GM12878 (cell line): ENCODE measurements at regions not wholly inside any gene's neighbourhood (a gene's known extent, or its start where the extent isn't known, plus 50 kb on each side); places are given as distances from the start of the nearest gene placed in this dataset.

Experiments used
- ATAC-seq: fragments of 200-7000 bp; cut with Tn5 transposase; 3 replicates; pipeline ENCODE4 v1.9.1; 2020; ENCODE audit warnings: mild to moderate bottlenecking, moderate library complexity
- BruUV-seq: library from RNA; stranded (reverse); fragments of 400-500 nt; replicated peaks from 2 replicates; lab custom pipeline; 2021; lab: Mats Ljungman, UMichigan
- CTCF ChIA-PET: fragments of 300-600 bp; sonication (Branson Sonifier 250); formaldehyde crosslinking; extraction: SDS; loops from one replicate; lab custom pipeline; 2021; ENCODE audit warnings: inconsistent platforms; lab: Yijun Ruan, JAX
- POLR2A ChIA-PET: fragments of 350-600 bp; formaldehyde crosslinking; extraction: SDS; loops from one replicate; lab custom pipeline; 2021; ENCODE audit warnings: inconsistent platforms; lab: Charles Lee
- RAD21 ChIA-PET: fragments of 300-600 bp; sonication (Branson Sonifier 250); formaldehyde crosslinking; loops from one replicate; lab custom pipeline; 2023; ENCODE audit warnings: antibody characterized with exemption; ENCODE audit not compliant: unreplicated experiment; lab: Charles Lee
- SMC1A ChIA-PET: fragments of 300-600 bp; sonication (Branson Sonifier 250); formaldehyde crosslinking; loops from one replicate; lab custom pipeline; 2023; ENCODE audit not compliant: unreplicated experiment, uncharacterized antibody; lab: Charles Lee
- DNase-seq: peaks from one replicate; pipeline ENCODE4 v3.0.0-alpha.2; 2011; ENCODE audit warnings: low read depth, low spot score
- FAIRE-seq: peaks from 3 replicates; lab custom pipeline; 2011; peaks lifted over from hg19 to GRCh38; lab: Jason Lieb, UNC
- H2AFZ ChIP-seq: 2 replicates; pipeline ENCODE4 v1.6.0; 2011; ENCODE audit warnings: low read depth, low read length, control low read depth; ENCODE audit not compliant: control insufficient read depth
- H3K27ac ChIP-seq: 2 replicates; pipeline ENCODE4 v1.5.1; 2011; ENCODE audit warnings: control low read depth; ENCODE audit not compliant: control insufficient read depth, insufficient read depth
- H3K27me3 ChIP-seq, 2 experiments: replicated peaks in 1 of 2; 2 replicates each; pipeline versions ENCODE4 v1.6.0 to v1.6.1; 2011; ENCODE audit warnings: low read length in 1 of 2; ENCODE audit not compliant: control insufficient read depth in 2 of 2, insufficient read depth in 2 of 2
- H3K36me3 ChIP-seq, 2 experiments: 2 replicates each; pipeline ENCODE4 v1.5.1; 2011; ENCODE audit warnings: low read length in 1 of 2; ENCODE audit not compliant: control insufficient read depth in 2 of 2, insufficient read depth in 2 of 2
- H3K4me1 ChIP-seq: 2 replicates; pipeline ENCODE4 v1.6.1; 2011; ENCODE audit warnings: mild to moderate bottlenecking, low read length, moderate library complexity, mixed read lengths; ENCODE audit not compliant: control insufficient read depth, insufficient read depth
- H3K4me2 ChIP-seq: 2 replicates; pipeline ENCODE4 v1.6.0; 2011; ENCODE audit warnings: control low read depth; ENCODE audit not compliant: control insufficient read depth, insufficient read depth
- H3K4me3 ChIP-seq: fragments of 200-600 bp; sonication (generic); 2 replicates; pipeline ENCODE4 v1.5.1; 2016
- H3K79me2 ChIP-seq: 2 replicates; pipeline ENCODE4 v1.6.0; 2011; ENCODE audit warnings: low read length; ENCODE audit not compliant: control insufficient read depth, insufficient read depth
- H3K9ac ChIP-seq: 2 replicates; pipeline ENCODE4 v1.8.0; 2011; ENCODE audit warnings: low read length, control low read depth, mixed read lengths; ENCODE audit not compliant: control insufficient read depth, insufficient read depth
- H3K9me3 ChIP-seq: replicated peaks from 3 replicates; pipeline ENCODE4 v1.5.1; 2011; ENCODE audit warnings: mild to moderate bottlenecking, low read length; ENCODE audit not compliant: control insufficient read depth, insufficient read depth
- H4K20me1 ChIP-seq: 2 replicates; pipeline ENCODE4 v1.6.0; 2011; ENCODE audit not compliant: control insufficient read depth, insufficient read depth
- BRCA1 ChIP-seq: IDR thresholded peaks from 2 replicates; pipeline ENCODE4 v1.6.1; 2011; ENCODE audit warnings: low read depth, low read length, improper control_type of control experiment
- CBX5 ChIP-seq: sonication (generic); IDR thresholded peaks from 2 replicates; pipeline ENCODE4 v1.6.1; 2016; ENCODE audit warnings: low read depth, moderate library complexity, mild to moderate bottlenecking, inconsistent platforms
- FOXK2 ChIP-seq: fragments of 450-650 bp; IDR thresholded peaks from 2 replicates; pipeline ENCODE4 v1.6.1; 2017; ENCODE audit warnings: mild to moderate bottlenecking, moderate library complexity
- GABPA ChIP-seq: IDR thresholded peaks from 2 replicates; pipeline ENCODE4 v1.6.1; 2014; ENCODE audit warnings: antibody characterized with exemption, low read depth, mild to moderate bottlenecking, inconsistent platforms
- POLR2AphosphoS2 ChIP-seq: IDR thresholded peaks from 2 replicates; pipeline ENCODE4 v1.6.1; 2011; ENCODE audit warnings: low read depth, mild to moderate bottlenecking, low read length, improper control_type of control experiment, moderate library complexity
- RAD21 ChIP-seq: IDR thresholded peaks from 2 replicates; pipeline ENCODE4 v1.6.1; 2011; ENCODE audit warnings: mild to moderate bottlenecking, low read depth, low read length, moderate library complexity; ENCODE audit not compliant: insufficient read depth
- RCOR1 ChIP-seq: conservative IDR thresholded peaks from 2 replicates; pipeline ENCODE4 v1.6.1; 2012; ENCODE audit warnings: low read depth, low read length, improper control_type of control experiment
- RELA ChIP-seq: fragments of 450-650 bp; IDR thresholded peaks from 2 replicates; pipeline ENCODE4 v1.8.0; 2014; ENCODE audit warnings: borderline replicate concordance; ENCODE audit not compliant: partially characterized antibody
- RUNX3 ChIP-seq: IDR thresholded peaks from 2 replicates; pipeline ENCODE4 v1.6.1; 2012; ENCODE audit warnings: low read length, inconsistent platforms
- SMARCA5 ChIP-seq: fragments of 450-650 bp; IDR thresholded peaks from 2 replicates; pipeline ENCODE4 v1.6.1; 2017; ENCODE audit warnings: mild to moderate bottlenecking
- SREBF1 ChIP-seq: IDR thresholded peaks from 2 replicates; pipeline ENCODE4 v1.6.1; 2012; ENCODE audit warnings: mild to moderate bottlenecking, low read length
- STAT3 ChIP-seq: IDR thresholded peaks from 2 replicates; pipeline ENCODE4 v1.6.1; 2011; ENCODE audit warnings: low read depth, low read length, improper control_type of control experiment
- SUZ12 ChIP-seq: fragments of 200-600 bp; sonication (generic); IDR thresholded peaks from one replicate; pipeline ENCODE4 v1.6.1; 2018; ENCODE audit warnings: antibody characterized with exemption, mild to moderate bottlenecking; ENCODE audit not compliant: unreplicated experiment
- USF1 ChIP-seq: IDR thresholded peaks from 2 replicates; pipeline ENCODE4 v1.6.1; 2011; ENCODE audit warnings: borderline replicate concordance, low read depth, mild to moderate bottlenecking, moderate library complexity, mixed read lengths, low read length; ENCODE audit not compliant: insufficient read depth; ENCODE audit errors: extremely low read length
- ZBTB40 ChIP-seq: fragments of 450-650 bp; IDR thresholded peaks from 2 replicates; pipeline ENCODE4 v1.6.1; 2016; ENCODE audit warnings: mild to moderate bottlenecking, moderate library complexity, borderline replicate concordance
- ZSCAN29 ChIP-seq: fragments of 450-650 bp; IDR thresholded peaks from 2 replicates; pipeline ENCODE4 v1.6.1; 2017; ENCODE audit warnings: mild to moderate bottlenecking, moderate library complexity
- WGBS: methylation state at CpG from one replicate; pipeline ENCODE4 v1.1.6; 2016; ENCODE audit warnings: low lambda C conversion rate; ENCODE audit not compliant: insufficient replicate concordance, insufficient coverage; ENCODE audit errors: missing lambda C conversion rate; 5-methylcytosine and 5-hydroxymethylcytosine counted together
- in situ Hi-C: fragments of 300-500 bp; cut with MboI; formaldehyde crosslinking; loops from 9 replicates; pipeline ENCODE4 v1.14.3; 2018; ENCODE audit warnings: mixed read lengths
- intact Hi-C: fragments of 100-400 bp; cut with micrococcal nuclease; formaldehyde crosslinking; loops from one replicate; pipeline ENCODE4 v1.14.2; 2022; ENCODE audit not compliant: unreplicated experiment

GRCh38 chr13:107590556-107590955, 624.8 kb downstream of the LIG4 start:
- no peaks in the 10 kb centered on the region for H3K4me1 ChIP-seq
- DNase-seq (no peak), ATAC-seq (no peak), FAIRE-seq (no peak)
- POLR2A ChIA-PET: no interaction called here
- RAD21 ChIA-PET: no interaction called here
- BruUV-seq: no TSS peak
- TF ChIP-seq GABPA: no peak
- TF ChIP-seq ZSCAN29: no peak
- TF ChIP-seq POLR2AphosphoS2: no peak
- TF ChIP-seq RELA: no peak
- TF ChIP-seq SREBF1: no peak
- no peak for TF ChIP-seq SUZ12
- no peak for TF ChIP-seq RAD21
- no peak for TF ChIP-seq RCOR1
- TF ChIP-seq BRCA1: no peak
- TF ChIP-seq SMARCA5: no peak
- no peak for TF ChIP-seq CBX5
- TF ChIP-seq RUNX3: no peak
- TF ChIP-seq ZBTB40: no peak
- no peak for TF ChIP-seq FOXK2
- no peak for TF ChIP-seq USF1
- TF ChIP-seq STAT3: no peak
- intact Hi-C loops: no loop called here
- H3K27me3 ChIP-seq: no peaks in the 10 kb centered on the region
- no peaks in the 10 kb centered on the region for H4K20me1 ChIP-seq
- SMC1A ChIA-PET: no interaction called here
- in situ Hi-C loops: no loop called here
- no peak overlapping the region for H3K27ac ChIP-seq
- no peak overlapping the region for H3K9ac ChIP-seq
- CTCF ChIA-PET: no interaction called here
- 9% methylated on average over 3 of the region's 3 CpGs for WGBS
- no peaks in the 10 kb centered on the region for H3K79me2 ChIP-seq
- H3K9me3 ChIP-seq: no peaks in the 10 kb centered on the region
- H3K4me3 ChIP-seq: no peak overlapping the region
- no peak overlapping the region for H2AFZ ChIP-seq
- H3K4me2 ChIP-seq: no peak overlapping the region
- H3K36me3 ChIP-seq: no peaks in the 10 kb centered on the region
